ENCODE measurements at regions not wholly inside any gene's neighbourhood (a gene's known extent, or its start where the extent isn't known, plus 50 kb on each side); places are given as distances from the start of the nearest gene placed in this dataset.
"Not testable (repeated sequence)": the region's sequence is repeated elsewhere in the genome, so short reads cannot be mapped to it uniquely, and the experiment has no call there.

GRCh38 chr15:87660251-87661129, 596.0 kb downstream of the NTRK3 start:
- H3K9me3 ChIP-seq (ENCODE audit: control insufficient read depth, low read length): peaks cover 13% of the 10 kb centered on the region
- H3K36me3 ChIP-seq (ENCODE audit: control insufficient read depth, insufficient read depth, low read length): no peaks in the 10 kb centered on the region
- H3K4me1 ChIP-seq (ENCODE audit: control insufficient read depth, insufficient read depth, low read length, poor library complexity, severe bottlenecking): no peaks in the 10 kb centered on the region
- WGBS, 2 experiments (ENCODE audit: insufficient coverage in 2 of 2): 86% methylated on average over 2 of the region's 2 CpGs; no CpG with 5 or more reads in 1 of the 2 experiments
- no peak overlapping the region for H3K27ac ChIP-seq (ENCODE audit: low read depth, low read length, severe bottlenecking)
- no peak overlapping the region for H3K4me3 ChIP-seq (ENCODE audit: extremely low read depth, insufficient read depth, low read length, poor library complexity, severe bottlenecking)

- Histone ChIP-seq H3K27ac (ENCODE audit: low read depth, low read length, severe bottlenecking) (no peak overlapping the region), H3K9me3 (ENCODE audit: control insufficient read depth, low read length) (no peaks in the 10 kb centered on the region), H3K4me1 (ENCODE audit: control insufficient read depth, insufficient read depth, low read length, poor library complexity, severe bottlenecking) (no peaks in the 10 kb centered on the region), H3K36me3 (ENCODE audit: control insufficient read depth, insufficient read depth, low read length) (no peaks in the 10 kb centered on the region), H3K4me3 (ENCODE audit: extremely low read depth, insufficient read depth, low read length, poor library complexity, severe bottlenecking) (no peak overlapping the region)
- WGBS, 2 experiments (ENCODE audit: insufficient coverage in 2 of 2): 100% methylated on average over 1 of the region's 1 CpG; no CpG with 5 or more reads in 1 of the 2 experiments
Observed at GRCh38 chr15:87656372-87656771, 600.2 kb downstream of the NTRK3 start.

- Histone ChIP-seq H3K4me3 (ENCODE audit: extremely low read depth, insufficient read depth, low read length, poor library complexity, severe bottlenecking) (no peak overlapping the region), H3K9me3 (ENCODE audit: control insufficient read depth, low read length) (no peaks in the 10 kb centered on the region), H3K27ac (ENCODE audit: low read depth, low read length, severe bottlenecking) (no peak overlapping the region), H3K4me1 (ENCODE audit: control insufficient read depth, insufficient read depth, low read length, poor library complexity, severe bottlenecking) (no peaks in the 10 kb centered on the region), H3K36me3 (ENCODE audit: control insufficient read depth, insufficient read depth, low read length) (no peaks in the 10 kb centered on the region)
- no CpG with 5 or more reads among the region's 1 CpG for WGBS, 2 experiments (ENCODE audit: insufficient coverage in 2 of 2)
Observed at GRCh38 chr15:87653646-87654045, 602.9 kb downstream of the NTRK3 start.

GRCh38 chr15:87649175-87649574, 607.4 kb downstream of the NTRK3 start:
- no peaks in the 10 kb centered on the region for H3K36me3 ChIP-seq (ENCODE audit: control insufficient read depth, insufficient read depth, low read length)
- no peaks in the 10 kb centered on the region for H3K9me3 ChIP-seq (ENCODE audit: control insufficient read depth, low read length)
- no peaks in the 10 kb centered on the region for H3K4me1 ChIP-seq (ENCODE audit: control insufficient read depth, insufficient read depth, low read length, poor library complexity, severe bottlenecking)
- H3K27ac ChIP-seq (ENCODE audit: low read depth, low read length, severe bottlenecking): no peak overlapping the region
- 86 to 92% methylated on average over 3 to 4 of the region's 4 CpGs for WGBS, 2 experiments (ENCODE audit: insufficient coverage in 2 of 2)
- H3K4me3 ChIP-seq (ENCODE audit: extremely low read depth, insufficient read depth, low read length, poor library complexity, severe bottlenecking): no peak overlapping the region

- H3K9me3 ChIP-seq (ENCODE audit: control insufficient read depth, low read length): no peaks in the 10 kb centered on the region
- WGBS, 2 experiments (ENCODE audit: insufficient coverage in 2 of 2): 89% methylated on average over 4 of the region's 5 CpGs; no CpG with 5 or more reads in 1 of the 2 experiments
- no peak overlapping the region for H3K27ac ChIP-seq (ENCODE audit: low read depth, low read length, severe bottlenecking)
- H3K4me3 ChIP-seq (ENCODE audit: extremely low read depth, insufficient read depth, low read length, poor library complexity, severe bottlenecking): no peak overlapping the region
- no peaks in the 10 kb centered on the region for H3K36me3 ChIP-seq (ENCODE audit: control insufficient read depth, insufficient read depth, low read length)
- no peaks in the 10 kb centered on the region for H3K4me1 ChIP-seq (ENCODE audit: control insufficient read depth, insufficient read depth, low read length, poor library complexity, severe bottlenecking)
Observed at GRCh38 chr15:87648278-87648677, 608.3 kb downstream of the NTRK3 start.

GRCh38 chr15:87645723-87646122, 610.8 kb downstream of the NTRK3 start:
- Histone ChIP-seq H3K4me3 (ENCODE audit: extremely low read depth, insufficient read depth, low read length, poor library complexity, severe bottlenecking) (no peak overlapping the region), H3K9me3 (ENCODE audit: control insufficient read depth, low read length) (no peaks in the 10 kb centered on the region), H3K36me3 (ENCODE audit: control insufficient read depth, insufficient read depth, low read length) (no peaks in the 10 kb centered on the region), H3K27ac (ENCODE audit: low read depth, low read length, severe bottlenecking) (no peak overlapping the region), H3K4me1 (ENCODE audit: control insufficient read depth, insufficient read depth, low read length, poor library complexity, severe bottlenecking) (no peaks in the 10 kb centered on the region)
- 84 to 96% methylated on average over 5 of the region's 5 CpGs for WGBS, 2 experiments (ENCODE audit: insufficient coverage in 2 of 2)

GRCh38 chr15:87642997-87643396, 613.5 kb downstream of the NTRK3 start:
- WGBS, 2 experiments (ENCODE audit: insufficient coverage in 2 of 2): 100% methylated on average over 1 of the region's 3 CpGs; no CpG with 5 or more reads in 1 of the 2 experiments

GRCh38 chr15:87639305-87640011, 617.1 kb downstream of the NTRK3 start:
- Histone ChIP-seq H3K27ac (ENCODE audit: low read depth, low read length, severe bottlenecking) (no peak overlapping the region), H3K9me3 (ENCODE audit: control insufficient read depth, low read length) (no peaks in the 10 kb centered on the region), H3K36me3 (ENCODE audit: control insufficient read depth, insufficient read depth, low read length) (no peaks in the 10 kb centered on the region), H3K4me3 (ENCODE audit: extremely low read depth, insufficient read depth, low read length, poor library complexity, severe bottlenecking) (no peak overlapping the region), H3K4me1 (ENCODE audit: control insufficient read depth, insufficient read depth, low read length, poor library complexity, severe bottlenecking) (peaks cover 4% of the 10 kb centered on the region)
- 33 to 83% methylated on average over 1 of the region's 4 CpGs for WGBS, 2 experiments (ENCODE audit: insufficient coverage in 2 of 2)

More at GRCh38 chr15:87642997-87643396, 613.5 kb downstream of the NTRK3 start:
- not testable (repeated sequence) for H3K9me3 ChIP-seq (ENCODE audit: control insufficient read depth, low read length); H3K36me3 ChIP-seq (ENCODE audit: control insufficient read depth, insufficient read depth, low read length); H3K4me1 ChIP-seq (ENCODE audit: control insufficient read depth, insufficient read depth, low read length, poor library complexity, severe bottlenecking); H3K4me3 ChIP-seq (ENCODE audit: extremely low read depth, insufficient read depth, low read length, poor library complexity, severe bottlenecking); H3K27ac ChIP-seq (ENCODE audit: low read depth, low read length, severe bottlenecking)

- peaks cover 4% of the 10 kb centered on the region for H3K4me1 ChIP-seq (ENCODE audit: control insufficient read depth, insufficient read depth, low read length, poor library complexity, severe bottlenecking)
- no peaks in the 10 kb centered on the region for H3K9me3 ChIP-seq (ENCODE audit: control insufficient read depth, low read length)
- no peak overlapping the region for H3K27ac ChIP-seq (ENCODE audit: low read depth, low read length, severe bottlenecking)
- 77 to 81% methylated on average over 3 of the region's 3 CpGs for WGBS, 2 experiments (ENCODE audit: insufficient coverage in 2 of 2)
- no peaks in the 10 kb centered on the region for H3K36me3 ChIP-seq (ENCODE audit: control insufficient read depth, insufficient read depth, low read length)
- H3K4me3 ChIP-seq (ENCODE audit: extremely low read depth, insufficient read depth, low read length, poor library complexity, severe bottlenecking): no peak overlapping the region
Observed at GRCh38 chr15:87638554-87639083, 617.9 kb downstream of the NTRK3 start.

GRCh38 chr15:87634361-87634760, 622.2 kb downstream of the NTRK3 start:
- peaks cover 4% of the 10 kb centered on the region for H3K4me1 ChIP-seq (ENCODE audit: control insufficient read depth, insufficient read depth, low read length, poor library complexity, severe bottlenecking)
- WGBS, 2 experiments (ENCODE audit: insufficient coverage in 2 of 2): 80 to 100% methylated on average over 1 of the region's 1 CpG

More at GRCh38 chr15:87634361-87634760, 622.2 kb downstream of the NTRK3 start:
- H3K9me3 ChIP-seq (ENCODE audit: control insufficient read depth, low read length): no peaks in the 10 kb centered on the region
- no peak overlapping the region for H3K4me3 ChIP-seq (ENCODE audit: extremely low read depth, insufficient read depth, low read length, poor library complexity, severe bottlenecking)
- H3K27ac ChIP-seq (ENCODE audit: low read depth, low read length, severe bottlenecking): no peak overlapping the region
- no peaks in the 10 kb centered on the region for H3K36me3 ChIP-seq (ENCODE audit: control insufficient read depth, insufficient read depth, low read length)

Data from mesodermal cell (in vitro differentiated cells).